Spinal cord (tissue), 9 donors: ENCODE measurements at regions not wholly inside any gene's neighbourhood (a gene's known extent, or its start where the extent isn't known, plus 50 kb on each side); places are given as distances from the start of the nearest gene placed in this dataset.

Experiments used
- DNase-seq, 6 donors: peaks; one replicate each; pipeline versions ENCODE4 v3.0.0 to v3.0.0-alpha.2; 2013 to 2015; ENCODE audit warnings: low spot score in 6 of 6, low read depth in 4 of 6
- H3K27ac ChIP-seq: one replicate; pipeline ENCODE4 v1.5.1; 2013; ENCODE audit warnings: low read depth, low read length, control low read depth
- H3K27me3 ChIP-seq: one replicate; pipeline ENCODE4 v1.6.1; 2013; ENCODE audit warnings: low read length; ENCODE audit not compliant: control insufficient read depth, insufficient read depth
- H3K36me3 ChIP-seq: one replicate; pipeline ENCODE4 v1.6.1; 2013; ENCODE audit warnings: low read length; ENCODE audit not compliant: control insufficient read depth, insufficient read depth
- H3K4me1 ChIP-seq: one replicate; pipeline ENCODE4 v1.6.1; 2013; ENCODE audit warnings: low read length; ENCODE audit not compliant: control insufficient read depth, insufficient read depth
- H3K4me3 ChIP-seq: one replicate; pipeline ENCODE4 v1.5.1; 2013; ENCODE audit warnings: low read depth, low read length, control low read depth
- H3K9me3 ChIP-seq: one replicate; pipeline ENCODE4 v1.6.1; 2013; ENCODE audit warnings: low read length; ENCODE audit not compliant: control insufficient read depth, insufficient read depth
- whole genome bisulfite sequencing: methylation state at CpG from one replicate; pipeline ENCODE4 v1.1.5; 2013; ENCODE audit warnings: missing lambda C conversion rate; ENCODE audit not compliant: insufficient coverage; 5-methylcytosine and 5-hydroxymethylcytosine counted together
- donor health status: healthy.

- Histone ChIP-seq H3K27me3 (no peaks in the 10 kb centered on the region), H3K4me3 (no peak overlapping the region), H3K4me1 (peaks cover 3% of the 10 kb centered on the region), H3K9me3 (no peaks in the 10 kb centered on the region), H3K36me3 (no peaks in the 10 kb centered on the region), H3K27ac (no peak overlapping the region)
- no peak for DNase-seq
- WGBS: 57% methylated on average over 1 of the region's 2 CpGs
Observed at GRCh38 chr1:98203466-98203865, 282.6 kb upstream of the DPYD start.

GRCh38 chr1:98201666-98202081 is 280.8 kb upstream of the DPYD start:
- Histone ChIP-seq H3K36me3 (no peaks in the 10 kb centered on the region), H3K4me3 (no peak overlapping the region), H3K9me3 (no peaks in the 10 kb centered on the region), H3K27ac (no peak overlapping the region), H3K4me1 (peaks cover 3% of the 10 kb centered on the region), H3K27me3 (no peaks in the 10 kb centered on the region)
- 21% methylated on average over 3 of the region's 4 CpGs for WGBS
- DNase-seq: peak; percentile 28 to 89 (median 56)

- no peak for DNase-seq
- H3K9me3 ChIP-seq: no peaks in the 10 kb centered on the region
- no peak overlapping the region for H3K27ac ChIP-seq
- H3K27me3 ChIP-seq: no peaks in the 10 kb centered on the region
- no peak overlapping the region for H3K4me3 ChIP-seq
- no peaks in the 10 kb centered on the region for H3K4me1 ChIP-seq
- 90% methylated on average over 3 of the region's 3 CpGs for WGBS
- no peaks in the 10 kb centered on the region for H3K36me3 ChIP-seq
Observed at GRCh38 chr1:98197356-98197755, 276.5 kb upstream of the DPYD start.

- Histone ChIP-seq H3K4me1 (no peaks in the 10 kb centered on the region), H3K4me3 (no peak overlapping the region), H3K27me3 (no peaks in the 10 kb centered on the region), H3K36me3 (no peaks in the 10 kb centered on the region), H3K27ac (no peak overlapping the region), H3K9me3 (no peaks in the 10 kb centered on the region)
- 100% methylated on average over 1 of the region's 2 CpGs for WGBS
- DNase-seq: no peak
Observed at GRCh38 chr1:98196012-98196411, 275.2 kb upstream of the DPYD start.

- Histone ChIP-seq H3K36me3 (no peaks in the 10 kb centered on the region), H3K27me3 (no peaks in the 10 kb centered on the region), H3K27ac (no peak overlapping the region), H3K4me1 (no peaks in the 10 kb centered on the region), H3K4me3 (no peak overlapping the region), H3K9me3 (no peaks in the 10 kb centered on the region)
- no CpG with 5 or more reads among the region's 1 CpG for WGBS
- DNase-seq: no peak
Observed at GRCh38 chr1:98188774-98189173, 267.9 kb upstream of the DPYD start.

DNA sequence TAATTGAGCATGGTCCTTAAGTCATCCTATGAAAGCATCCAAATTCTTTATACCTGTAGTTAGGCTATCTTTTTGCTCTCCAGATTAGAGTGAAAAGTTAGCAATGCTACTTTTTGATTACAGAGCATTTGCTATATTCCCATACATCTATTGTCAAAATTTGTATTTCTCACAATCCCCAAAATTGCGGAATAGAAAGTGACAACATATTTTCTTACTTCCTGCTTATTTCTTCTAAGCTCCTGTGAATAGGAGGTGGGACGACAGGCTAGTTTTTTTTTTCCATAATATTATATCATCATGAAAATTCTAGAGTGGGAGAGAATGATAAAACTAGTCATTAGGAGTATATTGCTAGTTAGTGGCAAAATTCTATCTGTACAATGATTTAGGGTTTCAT is 264.0 kb upstream of the DPYD start:
- H3K36me3 ChIP-seq: no peaks in the 10 kb centered on the region
- H3K9me3 ChIP-seq: no peaks in the 10 kb centered on the region
- no peak overlapping the region for H3K4me3 ChIP-seq
- DNase-seq: no peak
- H3K27me3 ChIP-seq: no peaks in the 10 kb centered on the region
- no peaks in the 10 kb centered on the region for H3K4me1 ChIP-seq
- no peak overlapping the region for H3K27ac ChIP-seq
- WGBS: no CpG with 5 or more reads among the region's 2 CpGs

DNA sequence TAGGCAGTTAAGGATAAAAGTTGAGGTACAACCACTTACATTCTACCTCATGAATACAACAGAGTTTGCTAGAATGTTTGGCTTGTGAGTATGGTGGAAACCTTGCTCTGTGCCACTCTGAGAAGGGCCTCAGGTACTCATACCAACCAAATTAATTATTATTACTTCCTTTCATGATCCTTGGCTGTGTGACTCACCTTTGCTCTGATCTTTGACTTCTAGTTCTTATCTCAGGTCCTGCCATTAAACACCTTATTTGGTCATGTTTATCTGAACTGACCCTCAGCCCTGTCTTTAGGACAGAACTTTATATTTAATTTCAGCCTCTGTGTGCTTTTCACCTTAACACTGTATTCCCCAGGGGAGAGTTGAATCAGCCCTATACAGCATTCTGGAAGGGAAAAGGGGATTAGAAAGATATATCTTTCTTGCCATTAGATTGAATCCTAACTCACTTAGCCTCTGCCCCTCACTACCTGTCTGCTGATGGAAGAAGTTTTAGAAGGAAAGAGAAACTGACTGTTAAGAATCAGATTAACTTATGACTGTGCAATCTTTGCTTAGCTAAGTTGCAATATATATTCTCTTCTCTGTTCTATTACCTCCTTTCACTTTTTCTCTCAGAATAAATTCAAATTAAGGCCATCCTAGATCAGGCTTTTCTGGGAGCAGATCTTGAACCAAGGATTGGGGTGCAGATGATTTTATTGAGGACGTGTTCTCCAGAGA is 260.4 kb upstream of the DPYD start:
- no peak for DNase-seq
- Histone ChIP-seq H3K36me3 (no peaks in the 10 kb centered on the region), H3K4me3 (no peak overlapping the region), H3K27ac (no peak overlapping the region), H3K27me3 (no peaks in the 10 kb centered on the region), H3K9me3 (no peaks in the 10 kb centered on the region), H3K4me1 (no peaks in the 10 kb centered on the region)
- 80% methylated on average over 1 of the region's 1 CpG for WGBS

GRCh38 chr1:98179151-98179773 is 258.4 kb upstream of the DPYD start:
- Histone ChIP-seq H3K36me3 (no peaks in the 10 kb centered on the region), H3K27me3 (no peaks in the 10 kb centered on the region), H3K9me3 (no peaks in the 10 kb centered on the region), H3K4me1 (no peaks in the 10 kb centered on the region), H3K4me3 (no peak overlapping the region), H3K27ac (no peak overlapping the region)
- DNase-seq: peak in 2 of 6 donors; percentile 28 to 95
- no CpG with 5 or more reads among the region's 4 CpGs for WGBS

DNA sequence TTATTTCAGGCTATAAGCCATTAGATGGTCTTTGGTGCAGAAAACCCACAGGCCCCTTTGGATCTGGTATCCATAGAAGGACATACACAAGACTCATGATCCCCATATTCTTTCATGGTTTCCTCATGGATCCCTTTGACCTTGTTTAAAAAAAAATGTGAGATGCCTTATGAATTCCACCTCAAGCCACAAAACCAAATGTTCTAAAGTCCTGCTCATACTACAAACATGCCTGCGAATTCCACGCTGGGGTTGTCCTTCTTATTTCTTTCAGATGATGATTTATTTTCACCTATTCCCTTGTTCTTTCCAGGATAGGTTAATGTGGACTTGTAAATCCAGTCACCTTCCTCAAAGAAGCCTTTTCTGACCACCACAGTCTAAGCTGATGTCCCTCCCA is 256.9 kb upstream of the DPYD start:
- no peak for DNase-seq
- no peaks in the 10 kb centered on the region for H3K9me3 ChIP-seq
- no peak overlapping the region for H3K4me3 ChIP-seq
- WGBS: no CpG with 5 or more reads among the region's 2 CpGs
- H3K4me1 ChIP-seq: no peaks in the 10 kb centered on the region
- H3K27ac ChIP-seq: no peak overlapping the region
- no peaks in the 10 kb centered on the region for H3K27me3 ChIP-seq
- H3K36me3 ChIP-seq: no peaks in the 10 kb centered on the region

- WGBS: no CpG with 5 or more reads among the region's 3 CpGs
- Histone ChIP-seq H3K4me3 (no peak overlapping the region), H3K9me3 (no peaks in the 10 kb centered on the region), H3K27me3 (no peaks in the 10 kb centered on the region), H3K4me1 (no peaks in the 10 kb centered on the region), H3K36me3 (no peaks in the 10 kb centered on the region), H3K27ac (no peak overlapping the region)
- peak in 1 of 6 donors; percentile 40 for DNase-seq
Observed at GRCh38 chr1:98176936-98177335, 256.1 kb upstream of the DPYD start.
